GM04504 (cell line): ENCODE measurements at regions not wholly inside any gene's neighbourhood (a gene's known extent, or its start where the extent isn't known, plus 50 kb on each side); places are given as distances from the start of the nearest gene placed in this dataset.

Source experiments
- DNase-seq: peaks from one replicate; pipeline ENCODE4 v3.0.0-alpha.2; 2012; ENCODE audit warnings: low read depth

DNA sequence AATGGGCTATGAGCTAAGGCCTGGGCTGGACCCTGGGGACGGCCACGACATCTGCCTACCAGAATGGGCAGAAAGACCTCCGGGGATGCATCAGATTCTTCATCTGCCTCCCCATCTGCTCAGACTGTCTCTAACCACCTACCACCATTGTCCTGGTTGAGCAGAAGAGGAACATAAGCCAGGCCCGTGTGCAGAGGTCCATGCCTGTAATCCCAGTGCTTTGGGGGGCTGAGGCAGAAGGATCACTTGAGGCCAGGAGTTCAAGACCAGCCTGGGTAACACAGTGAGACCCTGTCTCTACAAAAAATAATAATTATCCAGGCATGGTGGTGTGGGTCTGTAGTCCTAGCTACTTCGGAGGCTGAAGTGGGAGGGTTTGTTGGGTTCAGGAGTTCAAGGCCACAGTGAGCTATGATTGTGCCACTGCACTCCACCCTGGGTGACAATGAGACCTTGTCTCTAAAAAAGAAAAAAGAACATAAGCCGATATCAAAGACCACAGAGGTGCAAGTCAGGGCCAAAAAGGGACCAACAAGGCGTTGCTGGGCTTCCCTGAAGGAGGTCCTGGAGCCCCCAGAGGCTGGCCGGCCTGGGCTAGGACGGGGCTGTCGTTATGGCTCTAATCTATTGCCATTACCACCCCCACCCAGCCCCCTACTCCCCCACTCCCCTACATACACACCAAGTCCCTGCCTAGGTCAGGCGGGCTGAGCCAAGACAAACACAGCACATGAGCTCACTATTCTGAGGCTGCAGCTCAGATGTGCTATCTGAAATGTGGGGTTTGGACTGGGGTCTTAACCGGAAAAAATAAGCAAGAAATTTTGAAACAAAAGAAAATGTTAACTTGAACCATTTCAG, 239.2 kb upstream of the RAB4A start:
- DNase-seq = no peak

DNA sequence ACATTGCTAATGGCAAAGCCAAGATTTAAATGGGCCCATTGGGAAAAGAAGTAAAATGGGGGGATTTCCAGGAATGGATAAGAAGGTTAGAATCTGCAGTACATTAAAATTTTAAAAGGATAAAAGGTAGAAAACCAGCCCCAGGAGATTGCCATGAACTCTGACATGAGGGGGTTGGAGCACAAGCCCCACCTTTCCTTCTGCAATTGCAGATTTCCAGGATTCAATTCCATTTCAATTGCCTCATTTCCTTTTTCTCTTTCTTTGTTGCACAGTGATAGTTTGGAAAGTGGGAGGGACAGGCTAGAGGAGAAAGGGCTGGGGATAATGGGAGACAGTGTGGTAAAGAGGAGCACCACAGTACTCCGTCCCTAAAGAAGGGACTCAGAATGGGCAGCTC, 238.5 kb upstream of the RAB4A start:
- no peak for DNase-seq

GRCh38 chr1:229033480-229033879, 237.4 kb upstream of the RAB4A start:
- DNase-seq = no peak

DNA sequence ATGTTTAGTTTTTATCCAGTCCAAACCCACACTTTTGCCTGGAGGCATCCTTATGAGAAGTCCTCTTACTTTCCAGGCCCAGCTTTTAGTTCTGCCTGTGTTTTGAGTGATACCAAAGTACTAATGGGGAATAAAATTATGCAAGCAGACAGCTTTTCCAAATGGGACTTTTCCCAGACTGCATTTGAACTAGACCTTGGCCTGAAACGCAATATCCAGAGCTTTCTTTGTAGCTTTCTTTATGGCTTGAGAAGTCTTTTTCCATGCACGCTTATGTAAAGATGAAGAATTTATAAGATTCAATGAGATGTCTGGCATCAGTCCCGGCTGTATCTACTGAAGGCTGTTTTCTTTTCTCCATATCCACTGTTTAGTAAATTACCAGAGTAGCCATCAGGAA, 236.6 kb upstream of the RAB4A start:
- no peak for DNase-seq

GRCh38 chr1:229035054-229035747, 235.7 kb upstream of the RAB4A start:
- DNase-seq = no peak

GRCh38 chr1:229035748-229036082, 235.2 kb upstream of the RAB4A start:
- no peak for DNase-seq

DNA sequence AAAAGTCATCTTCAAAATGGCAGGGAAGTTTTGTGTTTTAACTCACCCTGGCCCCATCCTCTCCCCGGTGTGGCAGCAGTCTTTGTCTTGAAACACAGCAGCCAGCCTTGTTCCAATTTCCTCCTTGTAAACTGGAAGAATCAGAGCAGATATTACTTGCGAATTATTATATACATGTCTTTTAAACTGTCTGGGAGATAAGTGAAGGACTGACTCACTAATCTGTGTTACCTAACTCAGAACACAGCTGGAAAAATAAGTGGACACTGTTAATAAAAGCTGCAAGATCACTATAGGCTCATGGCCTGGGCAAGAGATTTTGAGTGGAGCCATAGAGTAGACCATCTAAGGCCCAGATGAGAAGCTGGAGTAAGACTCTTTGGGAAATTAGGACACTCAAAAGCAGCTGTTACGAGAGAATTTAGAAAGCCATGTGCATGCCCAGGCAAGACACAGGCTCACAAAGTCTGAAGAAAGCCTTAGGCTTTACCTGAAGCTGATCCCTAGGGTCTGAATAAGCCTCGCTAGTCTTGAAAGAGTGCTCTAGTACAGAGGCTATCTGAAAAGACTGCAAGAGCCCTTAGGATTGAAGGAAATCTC, 233.0 kb upstream of the RAB4A start:
- DNase-seq = no peak

GRCh38 chr1:229040630-229041358, 230.1 kb upstream of the RAB4A start:
- DNase-seq = no peak

DNA sequence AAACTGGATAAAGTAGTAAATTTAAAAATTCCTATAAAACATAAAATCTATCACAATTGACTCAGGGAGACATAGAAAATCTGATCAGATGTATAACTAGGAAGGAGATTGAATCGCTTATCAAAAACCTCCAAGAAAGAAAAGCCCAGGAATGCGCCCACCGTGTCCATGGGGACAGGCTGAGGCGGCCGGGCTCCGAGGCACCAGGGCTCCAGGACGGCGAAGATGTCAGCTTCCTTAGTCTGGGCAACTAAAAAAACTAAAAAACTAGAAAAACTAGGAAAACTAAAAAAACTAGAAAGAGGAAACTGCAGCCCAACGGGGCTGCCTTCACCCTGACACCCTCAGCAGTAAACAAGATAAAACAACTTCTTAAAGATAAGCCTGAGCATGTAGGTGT, 229.0 kb upstream of the RAB4A start:
- DNase-seq = no peak

DNA sequence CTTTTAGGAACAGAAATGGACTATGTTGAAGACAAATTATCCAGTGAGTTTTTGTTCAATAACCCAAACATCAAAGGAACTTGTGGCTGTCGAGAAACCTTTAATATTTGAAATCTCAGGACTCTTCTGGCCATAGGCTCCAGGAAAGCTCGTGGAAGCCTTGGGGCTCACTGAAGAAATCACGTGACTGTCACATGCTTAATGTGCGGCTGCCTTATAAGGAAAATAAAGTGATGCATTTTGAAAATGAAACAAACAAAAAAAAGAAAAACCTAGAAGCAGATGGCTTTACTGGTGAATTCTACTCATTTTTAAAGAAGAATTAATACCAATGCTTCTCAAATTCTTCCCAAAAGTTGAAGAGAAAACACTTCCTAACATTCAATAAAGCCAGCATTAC, 228.4 kb upstream of the RAB4A start:
- no peak for DNase-seq

- no peak for DNase-seq
Measured at GRCh38 chr1:229043115-229043514, 227.8 kb upstream of the RAB4A start.

GRCh38 chr1:229046251-229046853, 224.6 kb upstream of the RAB4A start:
- no peak for DNase-seq

- DNase-seq = no peak
Measured at GRCh38 chr1:229047161-229047839, 223.6 kb upstream of the RAB4A start.

DNA sequence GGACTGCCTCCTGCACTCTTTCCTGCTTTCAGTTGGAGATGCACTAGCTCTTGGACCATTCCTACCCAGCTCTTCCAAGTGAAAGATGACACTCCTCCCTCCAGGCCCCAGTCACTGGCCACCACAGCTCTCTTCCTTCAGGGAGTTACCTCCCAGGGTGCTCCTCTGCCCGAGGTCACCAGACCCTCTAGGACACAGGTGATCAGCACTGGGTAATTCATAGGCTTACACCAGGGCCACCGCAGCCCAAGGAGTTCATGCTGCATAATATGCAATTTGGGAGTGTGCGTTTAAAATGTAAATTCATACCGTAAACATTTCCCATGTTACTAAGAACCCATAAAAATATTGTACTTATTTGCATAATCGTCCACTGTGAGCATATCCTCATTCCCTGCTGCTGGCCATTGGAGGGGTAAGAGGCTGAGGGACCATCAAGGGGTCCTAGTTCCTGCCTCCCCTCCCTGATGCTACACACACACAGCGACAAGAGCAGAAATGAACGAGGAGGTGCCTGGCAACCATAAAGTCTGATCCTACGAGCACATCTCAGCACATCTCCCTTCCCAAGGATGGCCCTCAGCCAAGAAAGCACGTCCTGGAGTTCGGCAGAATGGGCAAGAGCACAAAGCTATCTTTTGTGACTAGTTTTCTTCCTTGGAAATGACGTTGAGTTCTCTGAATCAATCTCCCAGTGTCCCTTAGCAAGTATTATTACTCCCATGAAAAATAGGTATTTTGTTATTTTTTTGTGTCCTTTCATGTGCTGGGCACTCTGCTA, 222.9 kb upstream of the RAB4A start:
- no peak for DNase-seq

- no peak for DNase-seq
Measured at GRCh38 chr1:229048896-229049295, 222.0 kb upstream of the RAB4A start.

GRCh38 chr1:229056046-229056445, 214.9 kb upstream of the RAB4A start:
- DNase-seq = no peak

- DNase-seq = no peak
Measured at GRCh38 chr1:229058111-229058561, 212.8 kb upstream of the RAB4A start.

DNA sequence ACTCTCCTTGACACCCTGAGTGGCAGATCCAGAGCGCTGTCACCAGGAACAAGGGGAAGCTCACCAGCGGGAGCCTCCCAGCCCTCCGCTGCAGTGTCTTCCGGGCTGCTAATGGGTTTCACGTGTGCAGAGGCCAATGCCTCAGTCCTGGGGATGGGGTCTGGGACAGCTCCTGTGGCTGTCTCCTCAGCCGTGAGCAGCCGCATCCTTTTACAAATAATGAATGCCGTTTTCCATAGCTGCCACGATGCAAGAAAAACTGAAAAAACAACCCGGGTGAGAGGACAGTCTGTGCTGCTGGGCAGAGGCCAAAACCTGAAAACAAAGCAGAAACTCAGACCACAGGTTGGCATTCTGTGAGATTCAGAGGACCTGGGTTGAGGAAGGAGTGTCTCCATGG, 212.2 kb upstream of the RAB4A start:
- no peak for DNase-seq

- DNase-seq = no peak
Measured at GRCh38 chr1:229059671-229060539, 211.0 kb upstream of the RAB4A start.

DNA sequence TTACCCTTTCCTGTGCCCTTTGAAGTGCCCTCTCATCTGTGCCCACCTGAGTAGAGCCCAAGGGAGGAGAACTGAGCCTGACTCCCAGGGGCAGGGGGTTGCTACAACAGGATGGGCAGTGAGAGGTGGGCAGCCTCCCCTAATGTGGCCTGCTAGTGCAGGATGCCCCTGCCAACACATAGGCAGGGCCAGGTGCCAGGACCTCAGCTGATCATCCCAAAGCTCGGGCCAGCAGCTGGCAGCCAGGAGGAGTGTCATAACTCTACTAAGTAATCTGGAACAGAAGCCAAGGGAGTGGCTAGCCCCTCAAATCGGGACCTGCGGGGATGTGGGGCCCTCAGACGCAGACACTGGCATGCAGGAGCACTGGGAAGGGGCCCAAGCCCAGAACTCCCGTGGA, 208.8 kb upstream of the RAB4A start:
- DNase-seq = no peak
